SK-N-SH (cell line): ENCODE measurements at regions not wholly inside any gene's neighbourhood (a gene's known extent, or its start where the extent isn't known, plus 50 kb on each side); places are given as distances from the start of the nearest gene placed in this dataset.

Experiments used
- CTCF ChIA-PET: fragments of 300-600, 350-600 bp; formaldehyde crosslinking; extraction: SDS; loops from one replicate; lab custom pipeline; 2021; lab: Yijun Ruan, JAX
- POLR2A ChIA-PET: fragments of 350-600 bp; sonication (Branson Sonifier 250); formaldehyde crosslinking; extraction: SDS; loops from one replicate; lab custom pipeline; 2020; ENCODE audit warnings: antibody characterized with exemption, inconsistent platforms; lab: Yijun Ruan, JAX
- DNase-seq: peaks from one replicate; pipeline ENCODE4 v3.0.0; 2012
- H2AFZ ChIP-seq: fragments of 200-600 bp; sonication (generic); 2 replicates; pipeline ENCODE4 v1.8.1; 2016; ENCODE audit warnings: antibody characterized with exemption, mild to moderate bottlenecking, low read depth
- H3F3A ChIP-seq: fragments of 200-600 bp; sonication (generic); replicated peaks from 2 replicates; pipeline ENCODE3; 2016; ENCODE audit warnings: antibody characterized with exemption, mild to moderate bottlenecking; ENCODE audit not compliant: insufficient read depth
- H3K27ac ChIP-seq, 2 experiments: fragments of 200-500 bp in 1 of 2; fragments of 200-600 bp in 1 of 2; sonication (Bioruptor generic) in 1 of 2; sonication (generic), shearing (Covaris generic) in 1 of 2; 2 replicates each; pipeline versions ENCODE4 v1.5.1 to v1.6.1; 2014 to 2016; ENCODE audit warnings: low read depth in 2 of 2, inconsistent platforms in 1 of 2, low read length in 1 of 2, mild to moderate bottlenecking in 1 of 2, mixed read lengths in 1 of 2
- H3K27me3 ChIP-seq: fragments of 200-600 bp; sonication (generic), shearing (Covaris generic); 2 replicates; pipeline ENCODE4 v1.6.1; 2016; ENCODE audit warnings: mixed run types; ENCODE audit not compliant: insufficient read depth
- H3K36me3 ChIP-seq, 2 experiments: fragments of 200-500 bp in 1 of 2; fragments of 200-600 bp in 1 of 2; sonication (Bioruptor generic) in 1 of 2; sonication (generic) in 1 of 2; replicated peaks in 1 of 2; 2 replicates each; pipeline versions ENCODE3 to v1.5.1; 2014 to 2016; ENCODE audit warnings: low read length in 1 of 2, mild to moderate bottlenecking in 1 of 2; ENCODE audit not compliant: insufficient read depth in 2 of 2, control insufficient read depth in 1 of 2
- H3K4me1 ChIP-seq, 2 experiments: fragments of 200-500 bp in 1 of 2; fragments of 200-600 bp in 1 of 2; sonication (Bioruptor generic) in 1 of 2; sonication (generic), shearing (Covaris generic) in 1 of 2; 2 replicates each; pipeline versions ENCODE4 v1.5.1 to v1.6.1; 2014 to 2016; ENCODE audit warnings: low read depth in 1 of 2, low read length in 1 of 2, mixed run types in 1 of 2; ENCODE audit not compliant: insufficient read depth in 2 of 2, control insufficient read depth in 1 of 2
- H3K4me2 ChIP-seq: fragments of 200-600 bp; sonication (generic), shearing (Covaris generic); 2 replicates; pipeline ENCODE4 v1.6.1; 2017; ENCODE audit warnings: mixed run types
- H3K4me3 ChIP-seq, 2 experiments: fragments of 200-500 bp in 1 of 2; fragments of 200-600 bp in 1 of 2; sonication (Bioruptor generic) in 1 of 2; sonication (generic), shearing (Covaris generic) in 1 of 2; 2 replicates each; pipeline versions ENCODE4 v1.5.1 to v1.8.1; 2014 to 2016; ENCODE audit warnings: low read depth in 2 of 2, inconsistent platforms in 1 of 2, low read length in 1 of 2, mild to moderate bottlenecking in 1 of 2, mixed read lengths in 1 of 2, moderate library complexity in 1 of 2
- H3K79me2 ChIP-seq: fragments of 200-600 bp; sonication (generic); 2 replicates; pipeline ENCODE4 v1.8.1; 2017; ENCODE audit warnings: mild to moderate bottlenecking; ENCODE audit not compliant: insufficient read depth
- H3K9ac ChIP-seq: fragments of 200-600 bp; sonication (generic); 2 replicates; pipeline ENCODE4 v1.6.1; 2017; ENCODE audit warnings: mixed run types
- H3K9me2 ChIP-seq: fragments of 200-600 bp; sonication (generic); 2 replicates; pipeline ENCODE4 v1.6.1; 2017; ENCODE audit warnings: mixed run types
- H3K9me3 ChIP-seq: fragments of 200-600 bp; sonication (generic); 2 replicates; pipeline ENCODE4 v1.6.1; 2017; ENCODE audit warnings: mixed run types, mild to moderate bottlenecking, moderate library complexity
- H4K20me1 ChIP-seq: fragments of 200-600 bp; sonication (generic); 2 replicates; pipeline ENCODE4 v1.6.1; 2017; ENCODE audit warnings: mild to moderate bottlenecking, mixed run types; ENCODE audit not compliant: insufficient read depth
- CHD2 ChIP-seq: fragments of 150-350 bp; IDR thresholded peaks from 2 replicates; pipeline ENCODE4 v1.6.1; 2018; ENCODE audit warnings: low read length; ENCODE audit not compliant: partially characterized antibody
- EZH2phosphoT487 ChIP-seq: fragments of 200-600 bp; sonication (generic); IDR thresholded peaks from 2 replicates; pipeline ENCODE4 v1.6.1; 2017; ENCODE audit warnings: low read depth, mixed run types, mild to moderate bottlenecking, antibody characterized with exemption, moderate library complexity, borderline replicate concordance
- FOSL2 ChIP-seq: IDR thresholded peaks from 2 replicates; pipeline ENCODE4 v1.4.0; 2012; ENCODE audit warnings: low read depth, mild to moderate bottlenecking, moderate library complexity, borderline replicate concordance
- FOXM1 ChIP-seq: IDR thresholded peaks from 2 replicates; pipeline ENCODE4 v1.4.0; 2012; ENCODE audit warnings: low read depth, mild to moderate bottlenecking
- GATA2 ChIP-seq: sonication (generic); formaldehyde crosslinking; IDR thresholded peaks from 2 replicates; pipeline ENCODE4 v1.5.0; 2020; ENCODE audit warnings: mild to moderate bottlenecking, missing genetic modification reagents
- MEF2A ChIP-seq: IDR thresholded peaks from 2 replicates; pipeline ENCODE4 v1.4.0; 2012; ENCODE audit warnings: low read depth, borderline replicate concordance
- MXI1 ChIP-seq: IDR thresholded peaks from 2 replicates; pipeline ENCODE4 v1.6.1; 2012; ENCODE audit warnings: mild to moderate bottlenecking, low read depth, low read length, improper control_type of control experiment
- NFIC ChIP-seq: IDR thresholded peaks from 2 replicates; pipeline ENCODE4 v1.4.0; 2012; ENCODE audit warnings: borderline replicate concordance
- NRF1 ChIP-seq: IDR thresholded peaks from 2 replicates; pipeline ENCODE4 v1.6.1; 2012; ENCODE audit warnings: low read depth, mild to moderate bottlenecking, low read length
- PBX3 ChIP-seq: IDR thresholded peaks from 2 replicates; pipeline ENCODE4; 2012
- POLR2AphosphoS5 ChIP-seq: IDR thresholded peaks from 2 replicates; pipeline ENCODE4 v1.6.1; 2012; ENCODE audit warnings: low read depth, low read length
- RAD21 ChIP-seq: IDR thresholded peaks from 2 replicates; pipeline ENCODE4 v1.6.1; 2012; ENCODE audit warnings: mild to moderate bottlenecking, low read length
- SIN3A ChIP-seq: IDR thresholded peaks from 2 replicates; pipeline ENCODE4 v1.6.1; 2012; ENCODE audit warnings: low read depth, mild to moderate bottlenecking, low read length, moderate library complexity, borderline replicate concordance
- TAF1 ChIP-seq: IDR thresholded peaks from 2 replicates; pipeline ENCODE4 v1.6.1; 2012; ENCODE audit warnings: low read depth, mild to moderate bottlenecking, low read length, moderate library complexity, borderline replicate concordance
- TEAD4 ChIP-seq: IDR thresholded peaks from 2 replicates; pipeline ENCODE4 v1.4.0; 2012; ENCODE audit warnings: mild to moderate bottlenecking, borderline replicate concordance; ENCODE audit not compliant: insufficient read depth
- USF2 ChIP-seq: fragments of 150-350 bp; IDR thresholded peaks from 2 replicates; pipeline ENCODE4 v1.6.1; 2017; ENCODE audit warnings: antibody characterized with exemption, low read length, low read depth, borderline replicate concordance
- YY1 ChIP-seq: IDR thresholded peaks from 2 replicates; pipeline ENCODE4 v1.4.0; 2012; ENCODE audit warnings: low read depth, mild to moderate bottlenecking
- WGBS: methylation state at CpG from one replicate; pipeline ENCODE4 v1.1.6; 2017; ENCODE audit warnings: low lambda C conversion rate; 5-methylcytosine and 5-hydroxymethylcytosine counted together
- TF ChIP-seq, protein P1 (sequence below): IDR thresholded peaks from 2 replicates; pipeline ENCODE4 v1.4.0; 2012; ENCODE audit warnings: low read depth, borderline replicate concordance
- TF ChIP-seq, protein P2 (sequence below): IDR thresholded peaks from 2 replicates; pipeline ENCODE4 v1.4.0; 2012; ENCODE audit warnings: low read depth, borderline replicate concordance
- TF ChIP-seq, protein P3 (sequence below): fragments of 150-350 bp; IDR thresholded peaks from 2 replicates; pipeline ENCODE4 v1.6.1; 2016; ENCODE audit warnings: mild to moderate bottlenecking, low read depth, low read length

GRCh38 chr5:37921452-37921851 lies 81.6 kb upstream of the GDNF start:
- no peak for DNase-seq
- 12% methylated on average over 1 of the region's 1 CpG for WGBS
- Histone ChIP-seq H3K4me3 (no peak overlapping the region), H2AFZ (no peak overlapping the region), H3K27me3 (peaks cover 28% of the 10 kb centered on the region; the same call in 1 of the 2 replicates), H3K9me2 (no peaks in the 10 kb centered on the region), H3K9me3 (no peaks in the 10 kb centered on the region), H3K4me1 (no peaks in the 10 kb centered on the region), H3K9ac (no peak overlapping the region), H3K36me3 (no peaks in the 10 kb centered on the region), H3K79me2 (no peaks in the 10 kb centered on the region), H3K27ac (no peak overlapping the region), H4K20me1 (no peaks in the 10 kb centered on the region), H3K4me2 (no peak overlapping the region), H3F3A (no peaks in the 10 kb centered on the region)
- ChIA-PET POLR2A (no interaction called here), CTCF (no interaction called here)
- TF ChIP-seq YY1 (no peak), CHD2 (no peak), MEF2A (no peak), NFIC (no peak), USF2 (no peak), TEAD4 (no peak), POLR2AphosphoS5 (no peak), FOSL2 (no peak), SIN3A (no peak), MXI1 (no peak), PBX3 (no peak), FOXM1 (no peak), NRF1 (no peak)
- TF ChIP-seq, protein P1, sequence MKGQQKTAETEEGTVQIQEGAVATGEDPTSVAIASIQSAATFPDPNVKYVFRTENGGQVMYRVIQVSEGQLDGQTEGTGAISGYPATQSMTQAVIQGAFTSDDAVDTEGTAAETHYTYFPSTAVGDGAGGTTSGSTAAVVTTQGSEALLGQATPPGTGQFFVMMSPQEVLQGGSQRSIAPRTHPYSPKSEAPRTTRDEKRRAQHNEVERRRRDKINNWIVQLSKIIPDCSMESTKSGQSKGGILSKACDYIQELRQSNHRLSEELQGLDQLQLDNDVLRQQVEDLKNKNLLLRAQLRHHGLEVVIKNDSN, result no peak

DNA sequence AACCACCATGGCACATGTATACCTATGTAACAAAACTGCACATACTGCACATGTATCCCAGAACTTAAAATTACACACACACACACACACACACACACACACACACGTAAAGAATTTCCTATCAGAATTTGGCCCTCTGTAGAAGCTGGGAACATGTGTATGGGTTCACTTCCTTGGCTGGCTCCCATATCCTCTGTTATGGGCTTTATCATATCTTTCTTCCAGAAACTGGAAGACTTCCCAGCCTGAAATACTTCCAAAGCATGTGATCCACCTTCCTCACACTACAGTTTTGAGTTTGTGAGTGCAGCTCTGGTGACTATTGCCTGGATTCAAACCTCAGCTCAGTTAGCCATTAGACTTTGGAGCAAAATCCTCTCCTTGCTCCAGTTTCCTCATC lies 78.6 kb upstream of the GDNF start:
- H3F3A ChIP-seq, result no peaks in the 10 kb centered on the region
- no peak overlapping the region for H3K9ac ChIP-seq
- no peak overlapping the region for H3K4me2 ChIP-seq
- POLR2A ChIA-PET, result no interaction called here
- H3K36me3 ChIP-seq, result no peaks in the 10 kb centered on the region
- H3K9me3 ChIP-seq, result no peaks in the 10 kb centered on the region
- CTCF ChIA-PET, result interaction anchor here (1.3 kb wide), 1 partner anchor 17 kb away, joined by 3 read pairs; no protein-coding TSS in a partner anchor
- DNase-seq, result no peak
- 0% methylated on average over 1 of the region's 1 CpG for WGBS
- no peak overlapping the region for H3K4me3 ChIP-seq
- no peaks in the 10 kb centered on the region for H3K4me1 ChIP-seq
- H3K79me2 ChIP-seq, result no peaks in the 10 kb centered on the region
- H2AFZ ChIP-seq, result no peak overlapping the region
- no peaks in the 10 kb centered on the region for H4K20me1 ChIP-seq
- no peak overlapping the region for H3K27ac ChIP-seq
- H3K27me3 ChIP-seq, result peaks cover 23% of the 10 kb centered on the region; the same call in 1 of the 2 replicates
- no peaks in the 10 kb centered on the region for H3K9me2 ChIP-seq
- TF ChIP-seq RAD21, result no peak
- TF ChIP-seq PBX3, result no peak
- no peak for TF ChIP-seq MEF2A
- TF ChIP-seq, protein P2, sequence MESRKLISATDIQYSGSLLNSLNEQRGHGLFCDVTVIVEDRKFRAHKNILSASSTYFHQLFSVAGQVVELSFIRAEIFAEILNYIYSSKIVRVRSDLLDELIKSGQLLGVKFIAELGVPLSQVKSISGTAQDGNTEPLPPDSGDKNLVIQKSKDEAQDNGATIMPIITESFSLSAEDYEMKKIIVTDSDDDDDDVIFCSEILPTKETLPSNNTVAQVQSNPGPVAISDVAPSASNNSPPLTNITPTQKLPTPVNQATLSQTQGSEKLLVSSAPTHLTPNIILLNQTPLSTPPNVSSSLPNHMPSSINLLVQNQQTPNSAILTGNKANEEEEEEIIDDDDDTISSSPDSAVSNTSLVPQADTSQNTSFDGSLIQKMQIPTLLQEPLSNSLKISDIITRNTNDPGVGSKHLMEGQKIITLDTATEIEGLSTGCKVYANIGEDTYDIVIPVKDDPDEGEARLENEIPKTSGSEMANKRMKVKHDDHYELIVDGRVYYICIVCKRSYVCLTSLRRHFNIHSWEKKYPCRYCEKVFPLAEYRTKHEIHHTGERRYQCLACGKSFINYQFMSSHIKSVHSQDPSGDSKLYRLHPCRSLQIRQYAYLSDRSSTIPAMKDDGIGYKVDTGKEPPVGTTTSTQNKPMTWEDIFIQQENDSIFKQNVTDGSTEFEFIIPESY, result no peak
- TF ChIP-seq, protein P3, sequence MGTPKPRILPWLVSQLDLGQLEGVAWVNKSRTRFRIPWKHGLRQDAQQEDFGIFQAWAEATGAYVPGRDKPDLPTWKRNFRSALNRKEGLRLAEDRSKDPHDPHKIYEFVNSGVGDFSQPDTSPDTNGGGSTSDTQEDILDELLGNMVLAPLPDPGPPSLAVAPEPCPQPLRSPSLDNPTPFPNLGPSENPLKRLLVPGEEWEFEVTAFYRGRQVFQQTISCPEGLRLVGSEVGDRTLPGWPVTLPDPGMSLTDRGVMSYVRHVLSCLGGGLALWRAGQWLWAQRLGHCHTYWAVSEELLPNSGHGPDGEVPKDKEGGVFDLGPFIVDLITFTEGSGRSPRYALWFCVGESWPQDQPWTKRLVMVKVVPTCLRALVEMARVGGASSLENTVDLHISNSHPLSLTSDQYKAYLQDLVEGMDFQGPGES, result no peak
- no peak for TF ChIP-seq TAF1
- no peak for TF ChIP-seq EZH2phosphoT487
- no peak for TF ChIP-seq FOSL2
- TF ChIP-seq FOXM1, result no peak
- no peak for TF ChIP-seq GATA2 (CRISPR knock-in tag)
